ENCODE measurements at regions not wholly inside any gene's neighbourhood (a gene's known extent, or its start where the extent isn't known, plus 50 kb on each side); places are given as distances from the start of the nearest gene placed in this dataset.

GRCh38 chr15:96415513-96416217, 85.2 kb downstream of the NR2F2 start:
- DNase-seq = no peak

GRCh38 chr15:96416218-96416933, 85.9 kb downstream of the NR2F2 start:
- no peak for DNase-seq

- peak; percentile 62 for DNase-seq
Measured at GRCh38 chr15:96416934-96417759, 86.6 kb downstream of the NR2F2 start.

- no peak for DNase-seq
Measured at GRCh38 chr15:96417760-96418130, 87.2 kb downstream of the NR2F2 start.

- no peak for DNase-seq
Measured at GRCh38 chr15:96418146-96418545, 87.6 kb downstream of the NR2F2 start.

- no peak for DNase-seq
Measured at GRCh38 chr15:96421178-96421601, 90.7 kb downstream of the NR2F2 start.

DNA sequence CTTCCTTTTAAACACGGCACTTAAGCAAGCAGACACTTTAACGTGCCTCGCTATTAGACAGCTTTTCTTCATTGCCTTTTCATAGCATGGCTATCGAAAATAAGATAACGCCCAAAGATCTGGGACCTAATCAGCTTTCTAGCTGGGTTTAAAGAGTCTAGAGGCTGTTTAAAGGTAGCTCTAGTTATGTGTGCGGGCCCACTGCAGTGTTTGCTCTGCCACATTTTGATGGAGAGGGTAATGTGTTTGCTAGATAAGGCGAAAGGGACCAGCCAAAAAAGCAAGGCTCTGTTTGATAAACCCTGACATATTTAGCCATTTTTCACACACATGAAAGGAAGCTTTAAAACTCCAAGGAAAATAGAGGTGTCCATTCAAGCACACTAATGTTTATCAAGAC, 91.6 kb downstream of the NR2F2 start:
- DNase-seq = no peak

- no peak for DNase-seq
Measured at GRCh38 chr15:96424674-96425073, 94.2 kb downstream of the NR2F2 start.

- peak; percentile 59 for DNase-seq
Measured at GRCh38 chr15:96428742-96429141, 98.2 kb downstream of the NR2F2 start.

- no peak for DNase-seq
Measured at GRCh38 chr15:96431786-96432185, 101.3 kb downstream of the NR2F2 start.

- DNase-seq = no peak
Measured at GRCh38 chr15:96435022-96435421, 104.5 kb downstream of the NR2F2 start.

DNA sequence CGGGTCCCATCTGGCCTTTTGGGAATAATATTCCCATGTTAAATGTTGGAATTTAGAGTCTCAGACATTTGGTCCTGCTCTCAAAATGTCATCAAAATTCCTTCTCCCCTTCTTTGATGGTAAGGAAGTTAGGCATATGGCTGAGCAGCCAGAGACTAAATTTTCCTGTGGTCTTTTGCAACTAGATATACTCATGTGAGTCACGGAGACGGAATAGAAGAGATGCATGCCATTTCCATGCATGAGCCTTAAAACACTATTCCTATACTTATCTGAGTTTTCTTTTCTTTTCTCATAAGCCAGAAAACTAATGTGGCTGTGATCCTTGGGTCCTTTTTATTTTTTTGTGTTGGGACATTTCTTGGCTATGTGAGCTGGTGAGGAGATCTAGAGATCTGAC, 105.3 kb downstream of the NR2F2 start:
- no peak for DNase-seq

- no peak for DNase-seq
Measured at GRCh38 chr15:96440978-96441377, 110.5 kb downstream of the NR2F2 start.

- no peak for DNase-seq
Measured at GRCh38 chr15:96442076-96442475, 111.6 kb downstream of the NR2F2 start.

DNA sequence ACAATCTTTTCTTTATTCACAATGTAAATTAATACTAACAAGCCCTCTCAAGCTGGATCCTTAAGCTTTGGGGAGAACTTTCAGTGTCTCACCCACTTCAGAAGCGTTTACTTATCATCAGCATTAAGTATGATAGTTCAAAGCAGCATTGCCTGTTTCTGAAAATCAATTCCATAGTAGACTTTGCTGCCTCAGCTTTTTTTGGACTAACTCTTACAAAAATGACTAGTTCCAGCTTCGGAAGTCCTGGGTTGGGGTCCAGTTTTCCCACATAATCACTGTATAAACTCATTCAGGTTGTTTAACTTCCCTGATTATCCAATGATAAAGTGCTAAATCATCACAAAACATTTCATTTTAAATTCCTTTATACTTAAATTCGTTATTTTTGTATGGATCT, 114.4 kb downstream of the NR2F2 start:
- DNase-seq = no peak

- no peak for DNase-seq
Measured at GRCh38 chr15:96448923-96449322, 118.4 kb downstream of the NR2F2 start.

DNA sequence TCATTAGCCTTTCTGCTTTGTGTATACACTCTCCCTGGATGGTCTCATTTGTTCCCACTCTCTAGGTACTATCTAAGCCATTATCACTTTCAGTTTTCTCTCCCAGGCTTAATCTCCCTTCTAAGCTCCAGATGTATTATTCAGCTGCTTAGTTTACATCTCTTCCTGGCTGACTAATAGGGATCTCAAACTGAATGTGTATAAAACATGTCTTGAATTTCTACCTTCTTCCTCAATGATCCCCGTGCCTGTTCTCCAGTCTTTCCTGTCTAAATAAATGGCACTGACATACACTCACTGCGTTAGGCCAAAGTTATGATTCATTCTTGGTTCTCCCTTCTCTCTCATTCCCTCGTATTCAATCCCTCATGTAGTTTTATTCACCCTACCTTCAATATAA, 127.3 kb downstream of the NR2F2 start:
- DNase-seq = no peak

DNA sequence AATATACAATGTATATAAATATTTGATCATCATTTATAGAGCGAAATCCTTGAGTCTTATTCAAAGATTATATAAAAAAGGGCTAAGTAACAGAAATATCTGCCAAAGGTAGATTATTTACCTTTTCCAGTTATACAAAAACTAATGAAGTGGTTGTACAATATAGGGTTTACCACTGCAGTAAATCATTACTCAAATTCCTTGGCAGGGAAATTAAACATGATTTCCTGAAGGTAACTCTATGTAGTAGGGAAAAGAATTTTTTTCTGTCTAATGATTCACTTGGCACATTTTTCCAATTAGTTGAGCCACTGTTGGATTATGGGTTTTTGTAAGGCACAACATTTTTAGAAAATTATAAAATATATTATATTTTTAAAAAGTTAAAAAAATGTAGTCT, 129.6 kb downstream of the NR2F2 start:
- DNase-seq = no peak

DNA sequence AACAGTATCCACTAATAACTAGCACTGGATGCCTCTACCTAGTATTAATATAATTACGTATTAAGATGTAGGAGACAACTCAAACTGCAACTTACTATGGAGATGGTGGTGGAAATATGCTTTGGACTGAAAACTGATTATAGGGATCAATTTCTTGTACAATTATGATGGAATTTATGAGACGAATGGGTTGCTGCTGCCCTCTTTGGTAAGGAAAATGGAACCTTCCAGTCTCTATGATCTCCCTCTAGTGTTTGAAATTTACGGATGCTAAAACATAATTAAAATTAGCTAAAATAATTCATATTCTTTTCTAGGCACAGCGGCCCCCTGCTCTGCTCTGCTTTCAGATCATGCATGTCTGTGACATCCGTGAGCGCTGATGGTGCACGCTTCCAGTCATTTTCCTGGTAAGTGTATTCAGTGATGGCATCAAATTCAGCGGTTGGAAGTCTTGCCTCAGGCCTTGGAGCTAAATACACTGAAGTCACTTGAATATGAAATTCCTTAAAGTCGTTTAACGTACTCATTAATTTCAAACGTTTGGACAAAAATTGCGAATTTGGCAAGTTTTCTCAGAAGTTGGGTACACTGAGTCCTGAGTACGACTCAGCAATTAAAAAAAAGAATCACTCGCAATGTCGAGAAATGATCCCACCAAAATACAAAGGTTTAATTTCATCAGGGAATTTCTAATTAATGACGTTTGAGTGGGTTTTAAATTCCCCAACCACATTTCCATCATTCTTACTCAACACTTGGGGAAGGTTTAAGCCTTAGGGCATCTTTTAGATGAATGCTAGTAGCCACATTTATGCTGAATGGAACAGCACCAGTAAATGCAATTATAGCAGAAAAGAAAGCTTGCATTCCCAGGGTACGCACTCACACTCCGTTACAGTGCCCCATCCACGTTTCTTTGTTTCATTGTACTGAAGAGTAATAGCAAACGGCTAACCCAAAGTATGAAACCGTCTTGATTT, 132.6 kb downstream of the NR2F2 start:
- no peak for DNase-seq

GRCh38 chr15:96466389-96466947, 136.0 kb downstream of the NR2F2 start:
- DNase-seq = no peak

DNA sequence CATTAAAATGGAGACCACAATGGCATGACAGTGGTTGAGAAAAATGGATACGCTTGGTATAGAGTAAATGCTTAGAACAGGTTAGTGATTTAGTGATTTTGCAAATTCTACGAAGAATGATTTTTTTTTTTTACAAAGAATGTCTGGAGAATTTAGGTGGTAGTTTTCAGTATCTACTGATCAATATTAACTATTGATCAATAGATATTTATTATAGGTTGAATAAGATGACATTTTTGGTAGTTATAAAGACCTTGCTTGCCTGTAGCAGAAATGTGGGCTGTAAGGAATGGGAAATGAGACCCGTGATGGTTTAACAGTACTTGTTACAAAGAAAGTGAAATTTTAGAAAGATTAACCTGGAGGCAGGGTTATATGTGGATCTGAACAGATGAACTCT, 137.5 kb downstream of the NR2F2 start:
- DNase-seq = no peak

GRCh38 chr15:96470681-96471310, 140.3 kb downstream of the NR2F2 start:
- no peak for DNase-seq

Data from islet precursor cell (in vitro differentiated cells).